Neural progenitor cell (in vitro differentiated cells): ENCODE measurements at regions not wholly inside any gene's neighbourhood (a gene's known extent, or its start where the extent isn't known, plus 50 kb on each side); places are given as distances from the start of the nearest gene placed in this dataset.

Experiments used
- EZH2 ChIP-seq: fragments of 200-600 bp; sonication (generic); IDR thresholded peaks from 2 replicates; pipeline ENCODE4 v1.6.1; 2017; ENCODE audit warnings: antibody characterized with exemption, mild to moderate bottlenecking, moderate library complexity
- EZH2phosphoT487 ChIP-seq: fragments of 200-600 bp; sonication (generic); IDR thresholded peaks from 2 replicates; pipeline ENCODE4 v1.6.1; 2017; ENCODE audit warnings: antibody characterized with exemption
- TF ChIP-seq, protein P1 (sequence below): fragments of 200-600 bp; sonication (generic); IDR thresholded peaks from 2 replicates; pipeline ENCODE4 v1.5.1; 2017; ENCODE audit warnings: antibody characterized with exemption, mild to moderate bottlenecking

DNA sequence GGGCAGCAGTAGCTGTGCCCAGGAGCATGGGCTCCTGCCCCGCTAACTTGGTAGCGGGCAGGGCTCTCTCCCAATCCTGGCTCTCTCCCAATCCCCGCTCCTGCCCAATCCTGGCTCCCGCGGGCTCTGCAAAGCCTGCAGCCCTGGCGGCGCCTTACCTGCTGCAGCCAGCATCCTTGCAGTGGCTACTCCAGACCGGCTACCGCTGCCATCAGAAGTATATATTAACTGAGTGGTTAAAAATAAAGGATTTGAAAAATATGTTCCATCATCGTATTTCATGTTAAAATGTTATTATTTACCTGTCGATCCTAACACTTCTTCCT lies 698.2 kb downstream of the SLITRK1 start:
- TF ChIP-seq, protein P1, sequence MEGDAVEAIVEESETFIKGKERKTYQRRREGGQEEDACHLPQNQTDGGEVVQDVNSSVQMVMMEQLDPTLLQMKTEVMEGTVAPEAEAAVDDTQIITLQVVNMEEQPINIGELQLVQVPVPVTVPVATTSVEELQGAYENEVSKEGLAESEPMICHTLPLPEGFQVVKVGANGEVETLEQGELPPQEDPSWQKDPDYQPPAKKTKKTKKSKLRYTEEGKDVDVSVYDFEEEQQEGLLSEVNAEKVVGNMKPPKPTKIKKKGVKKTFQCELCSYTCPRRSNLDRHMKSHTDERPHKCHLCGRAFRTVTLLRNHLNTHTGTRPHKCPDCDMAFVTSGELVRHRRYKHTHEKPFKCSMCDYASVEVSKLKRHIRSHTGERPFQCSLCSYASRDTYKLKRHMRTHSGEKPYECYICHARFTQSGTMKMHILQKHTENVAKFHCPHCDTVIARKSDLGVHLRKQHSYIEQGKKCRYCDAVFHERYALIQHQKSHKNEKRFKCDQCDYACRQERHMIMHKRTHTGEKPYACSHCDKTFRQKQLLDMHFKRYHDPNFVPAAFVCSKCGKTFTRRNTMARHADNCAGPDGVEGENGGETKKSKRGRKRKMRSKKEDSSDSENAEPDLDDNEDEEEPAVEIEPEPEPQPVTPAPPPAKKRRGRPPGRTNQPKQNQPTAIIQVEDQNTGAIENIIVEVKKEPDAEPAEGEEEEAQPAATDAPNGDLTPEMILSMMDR: no peak
- TF ChIP-seq EZH2phosphoT487: no peak
- TF ChIP-seq EZH2: no peak
